Activated B cell treated with CpG ODN at 0.5 μM for 24 hours (primary cell): ENCODE measurements at regions not wholly inside any gene's neighbourhood (a gene's known extent, or its start where the extent isn't known, plus 50 kb on each side); places are given as distances from the start of the nearest gene placed in this dataset.

Source experiments
- ATAC-seq: fragments of 200-7000 bp; cut with Tn5 transposase; one replicate; pipeline ENCODE4 v1.10.0; 2021; ENCODE audit warnings: low read depth, mild to moderate bottlenecking, moderate library complexity
- CTCF ChIA-PET: fragments of 350-600 bp; sonication (Branson Sonifier 250); formaldehyde crosslinking; loops from one replicate; lab custom pipeline; 2021; ENCODE audit warnings: antibody characterized with exemption; lab: Charles Lee
- POLR2A ChIA-PET: fragments of 350-600 bp; sonication (Branson Sonifier 250); formaldehyde crosslinking; loops from one replicate; lab custom pipeline; 2021; ENCODE audit warnings: antibody characterized with exemption; lab: Charles Lee
- DNase-seq: peaks from one replicate; pipeline ENCODE4 v3.0.0; 2022
- H3K27ac Mint-ChIP-seq: one replicate; pipeline ENCODE4 v1.8.0; 2020; ENCODE audit warnings: mixed read lengths
- H3K27me3 Mint-ChIP-seq: one replicate; pipeline ENCODE4 v1.8.0; 2021; ENCODE audit warnings: mixed read lengths
- H3K36me3 Mint-ChIP-seq: one replicate; pipeline ENCODE4 v1.8.0; 2021; ENCODE audit warnings: low read depth, mixed read lengths
- H3K4me1 Mint-ChIP-seq: one replicate; pipeline ENCODE4 v1.8.0; 2021; ENCODE audit warnings: mixed read lengths
- H3K4me3 Mint-ChIP-seq: one replicate; pipeline ENCODE4 v1.8.0; 2020; ENCODE audit warnings: mild to moderate bottlenecking, mixed read lengths
- H3K9me3 Mint-ChIP-seq: one replicate; pipeline ENCODE4 v1.8.0; 2020; ENCODE audit warnings: mixed read lengths
- CTCF ChIP-seq: fragments of 200-600 bp; IDR thresholded peaks from one replicate; pipeline ENCODE4 v1.8.0; 2022; ENCODE audit warnings: antibody characterized with exemption, mild to moderate bottlenecking
- intact Hi-C: fragments of 100-400 bp; cut with micrococcal nuclease; formaldehyde crosslinking; loops from one replicate; pipeline ENCODE4 v1.15.1; 2024

GRCh38 chr6:94735270-94735669, 842.1 kb upstream of the MANEA start:
- Mint-ChIP-seq H3K36me3 (no peaks in the 10 kb centered on the region), H3K27ac (no peak overlapping the region), H3K4me3 (no peak overlapping the region), H3K9me3 (no peaks in the 10 kb centered on the region), H3K4me1 (no peaks in the 10 kb centered on the region), H3K27me3 (no peaks in the 10 kb centered on the region)
- ChIA-PET CTCF (no interaction called here), POLR2A (no interaction called here)
- no peak for DNase-seq
- TF ChIP-seq CTCF, result no peak
- no peak for ATAC-seq
- intact Hi-C loops, result no loop called here

GRCh38 chr6:94734751-94735150, 842.6 kb upstream of the MANEA start:
- Mint-ChIP-seq H3K4me1 (no peaks in the 10 kb centered on the region), H3K9me3 (no peaks in the 10 kb centered on the region), H3K36me3 (no peaks in the 10 kb centered on the region), H3K27ac (no peak overlapping the region), H3K4me3 (no peak overlapping the region), H3K27me3 (no peaks in the 10 kb centered on the region)
- no peak for TF ChIP-seq CTCF
- DNase-seq (no peak), ATAC-seq (no peak)
- intact Hi-C loops, result no loop called here
- ChIA-PET POLR2A (no interaction called here), CTCF (no interaction called here)

GRCh38 chr6:94733066-94733465, 844.3 kb upstream of the MANEA start:
- ATAC-seq (no peak), DNase-seq (no peak)
- intact Hi-C loops, result no loop called here
- H3K4me3 Mint-ChIP-seq, result no peak overlapping the region
- POLR2A ChIA-PET, result no interaction called here
- no peak overlapping the region for H3K27ac Mint-ChIP-seq
- no peak for TF ChIP-seq CTCF
- H3K27me3 Mint-ChIP-seq, result no peaks in the 10 kb centered on the region
- no peaks in the 10 kb centered on the region for H3K4me1 Mint-ChIP-seq
- H3K9me3 Mint-ChIP-seq, result no peaks in the 10 kb centered on the region
- CTCF ChIA-PET, result no interaction called here
- no peaks in the 10 kb centered on the region for H3K36me3 Mint-ChIP-seq

GRCh38 chr6:94727710-94728109, 849.6 kb upstream of the MANEA start:
- ChIA-PET POLR2A (no interaction called here), CTCF (no interaction called here)
- Mint-ChIP-seq H3K9me3 (peaks cover 2% of the 10 kb centered on the region), H3K36me3 (no peaks in the 10 kb centered on the region), H3K27me3 (no peaks in the 10 kb centered on the region), H3K27ac (no peak overlapping the region), H3K4me1 (no peaks in the 10 kb centered on the region), H3K4me3 (no peak overlapping the region)
- DNase-seq (no peak), ATAC-seq (no peak)
- TF ChIP-seq CTCF, result no peak
- intact Hi-C loops, result no loop called here

- no peak overlapping the region for H3K4me3 Mint-ChIP-seq
- DNase-seq (no peak), ATAC-seq (no peak)
- H3K27me3 Mint-ChIP-seq, result no peaks in the 10 kb centered on the region
- H3K9me3 Mint-ChIP-seq, result peaks cover 9% of the 10 kb centered on the region
- intact Hi-C loops, result no loop called here
- H3K36me3 Mint-ChIP-seq, result no peaks in the 10 kb centered on the region
- POLR2A ChIA-PET, result no interaction called here
- TF ChIP-seq CTCF, result no peak
- H3K4me1 Mint-ChIP-seq, result no peaks in the 10 kb centered on the region
- H3K27ac Mint-ChIP-seq, result no peak overlapping the region
- CTCF ChIA-PET, result no interaction called here
Measured at GRCh38 chr6:94721459-94721858, 855.9 kb upstream of the MANEA start.
